Urothelium cell line (cell line): ENCODE measurements at regions not wholly inside any gene's neighbourhood (a gene's known extent, or its start where the extent isn't known, plus 50 kb on each side); places are given as distances from the start of the nearest gene placed in this dataset.
"Not testable (repeated sequence)": the region's sequence is repeated elsewhere in the genome, so short reads cannot be mapped to it uniquely, and the experiment has no call there.

Experiments used
- DNase-seq: peaks from one replicate; pipeline ENCODE4 v3.0.0; 2011; ENCODE audit warnings: low spot score, mixed read lengths
- FAIRE-seq: peaks from 2 replicates; lab custom pipeline; 2011; peaks lifted over from hg19 to GRCh38; lab: Jason Lieb, UNC

DNA sequence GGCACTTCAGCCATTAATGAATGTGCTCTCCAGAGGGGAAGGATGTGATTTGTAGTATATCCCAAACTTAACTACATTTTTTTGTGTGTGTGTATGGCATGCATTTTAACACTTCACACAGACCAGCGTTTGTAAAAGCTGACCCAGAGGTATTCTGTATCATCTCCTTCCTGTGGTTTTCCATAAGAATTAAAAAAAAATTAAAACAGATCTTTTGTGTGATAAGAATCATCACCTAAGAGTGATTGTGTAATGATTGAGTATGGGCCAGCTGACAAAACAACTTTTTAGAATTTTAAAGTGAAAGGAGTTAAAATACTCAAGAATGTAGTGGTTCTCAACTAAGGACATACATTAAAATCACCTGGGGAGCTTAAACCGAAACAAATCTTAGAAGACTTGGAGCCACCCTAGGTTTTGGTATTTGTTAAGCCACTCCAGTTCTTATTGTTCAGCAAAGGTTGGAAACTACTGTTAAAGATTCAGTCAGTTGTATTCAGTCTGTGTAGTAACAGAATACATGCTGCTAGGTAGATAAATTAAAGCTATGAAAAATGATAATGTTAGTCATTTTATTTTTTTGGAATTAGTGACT is 120.1 kb downstream of the HAUS1 start:
- FAIRE-seq (no peak), DNase-seq (no peak)

DNA sequence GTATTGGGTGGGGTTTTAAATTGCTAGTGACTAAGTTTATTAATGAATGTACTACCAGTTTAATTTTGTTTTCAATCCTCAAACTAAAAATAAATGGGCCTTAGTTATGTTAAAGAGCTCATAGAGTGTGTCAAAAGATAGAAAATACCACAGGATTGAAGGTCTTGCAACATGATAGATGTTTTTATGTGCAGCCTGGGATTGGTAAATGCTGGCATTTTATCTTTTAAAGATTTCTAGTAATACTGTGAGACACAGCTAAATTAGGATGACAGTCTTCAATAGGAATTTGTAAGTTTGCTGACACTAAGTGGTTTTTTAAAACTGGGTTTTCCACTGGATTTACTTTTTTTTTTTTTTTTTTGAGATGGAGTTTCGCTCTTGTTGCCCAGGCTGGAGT is 122.3 kb downstream of the HAUS1 start:
- FAIRE-seq (no peak), DNase-seq (no peak)

DNA sequence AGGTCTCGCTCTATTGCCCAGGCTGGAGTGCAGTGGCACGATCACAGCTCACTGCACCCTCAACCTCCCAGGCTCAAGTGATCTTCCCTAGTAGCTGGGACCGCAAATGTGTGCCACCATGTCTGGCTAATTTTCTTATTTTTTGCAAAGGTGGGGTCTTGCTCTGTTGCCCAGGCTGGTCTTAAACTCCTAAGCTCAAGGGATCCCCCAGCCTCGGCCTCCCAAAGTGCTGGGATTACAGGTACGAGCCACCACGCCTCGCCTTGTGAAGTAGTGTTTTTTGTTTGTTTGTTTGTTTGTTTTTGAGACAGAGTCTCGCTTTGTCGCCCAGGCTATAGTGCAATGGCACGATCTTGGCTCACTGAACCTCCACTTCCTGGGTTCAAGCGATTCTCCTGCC is 125.5 kb downstream of the HAUS1 start:
- DNase-seq, FAIRE-seq: not testable (repeated sequence)

DNA sequence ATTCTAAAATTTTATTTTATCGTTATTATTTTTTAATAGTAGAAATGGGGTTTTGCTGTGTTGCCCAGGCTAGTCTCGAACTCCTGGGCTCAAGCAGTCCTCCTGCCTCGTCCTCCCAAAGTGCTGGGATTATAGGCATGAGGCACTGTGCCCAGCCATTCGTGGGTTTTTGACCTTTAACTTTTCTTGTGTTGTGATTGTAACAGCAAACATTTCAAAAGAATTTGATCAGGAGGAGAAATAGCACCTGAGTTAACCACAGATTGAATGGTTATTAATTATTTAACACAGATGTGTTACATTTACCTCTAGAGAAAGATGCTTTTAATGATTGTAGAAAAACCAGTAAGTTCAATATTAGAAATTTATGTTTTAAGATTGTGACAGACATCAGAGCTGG is 132.0 kb downstream of the HAUS1 start:
- DNase-seq, result no peak
- no peak for FAIRE-seq

DNA sequence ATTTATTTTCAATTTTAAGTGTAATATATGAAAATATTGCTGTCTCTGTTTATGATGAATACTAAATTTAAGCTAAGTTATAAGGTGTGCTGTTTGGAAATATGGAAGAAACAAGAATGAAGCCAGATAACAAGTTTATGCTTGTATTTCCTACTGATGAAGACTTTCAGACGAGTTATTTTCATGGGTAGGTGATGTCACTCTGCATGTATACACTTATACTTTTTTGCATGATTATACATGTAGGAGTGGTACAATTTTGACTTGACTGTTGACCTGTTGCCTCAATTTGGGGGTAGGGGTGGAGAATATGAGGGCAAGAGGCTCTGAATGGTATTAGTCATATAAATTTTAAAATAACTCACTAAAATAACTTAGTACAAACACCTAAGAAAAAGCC is 133.7 kb downstream of the HAUS1 start:
- FAIRE-seq (no peak), DNase-seq (no peak)

DNA sequence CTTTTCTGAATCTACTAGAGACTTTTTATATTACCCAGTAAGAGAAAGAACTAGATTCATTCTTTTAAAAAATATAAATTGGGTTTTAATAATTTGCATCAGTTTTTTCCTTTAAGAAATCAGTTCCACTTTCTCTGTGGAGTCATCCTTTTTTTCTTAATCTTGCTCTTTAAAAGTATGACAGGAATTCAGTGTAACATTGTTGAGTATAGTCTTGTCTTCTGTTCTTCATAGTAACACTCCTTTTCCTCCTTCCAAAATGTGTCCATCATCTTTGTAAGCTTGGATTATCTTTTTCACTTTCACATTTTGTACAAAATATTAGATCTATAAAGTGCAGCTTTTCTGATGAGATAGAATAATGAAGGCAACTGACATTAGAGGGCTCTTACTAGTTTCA is 135.4 kb downstream of the HAUS1 start:
- DNase-seq, result no peak
- no peak for FAIRE-seq

DNA sequence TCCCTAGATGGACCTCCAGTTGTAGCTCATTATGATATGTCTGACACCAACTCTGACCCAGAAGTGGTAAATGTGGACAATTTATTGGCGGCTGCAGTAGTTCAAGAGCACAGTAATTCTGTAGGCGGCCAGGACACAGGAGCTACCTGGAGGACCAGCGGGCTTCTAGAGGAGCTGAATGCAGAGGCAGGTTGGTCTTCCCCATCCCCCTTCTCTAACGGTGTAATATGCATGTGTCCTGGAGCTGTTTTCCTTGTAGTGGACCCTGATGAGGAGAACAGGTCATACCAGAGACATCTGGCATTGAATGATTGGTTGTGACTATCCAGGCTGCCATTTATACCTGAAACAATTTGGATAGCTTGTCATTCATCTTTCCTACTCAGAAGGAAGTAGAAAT is 135.8 kb downstream of the HAUS1 start:
- FAIRE-seq (no peak), DNase-seq (no peak)

DNA sequence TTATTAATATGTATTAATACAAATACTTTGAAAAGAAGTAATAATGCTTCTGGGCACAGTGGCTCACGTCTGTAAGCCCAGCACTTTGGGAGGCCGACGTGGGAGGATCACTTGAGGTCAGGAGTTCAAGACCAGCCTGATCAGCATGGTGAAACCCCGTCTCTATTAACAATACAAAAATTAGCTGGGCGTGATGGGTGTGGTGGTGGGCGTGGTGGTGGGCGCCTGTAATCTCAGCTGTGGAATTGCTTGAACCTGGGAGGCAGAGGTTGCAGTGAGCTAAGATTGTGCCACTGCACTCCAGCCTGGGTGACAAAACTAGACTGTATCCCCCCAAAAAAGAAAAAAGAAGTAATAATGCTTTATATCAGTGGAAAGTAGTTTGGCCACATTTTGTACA is 137.2 kb downstream of the HAUS1 start:
- not testable (repeated sequence) for FAIRE-seq, DNase-seq

DNA sequence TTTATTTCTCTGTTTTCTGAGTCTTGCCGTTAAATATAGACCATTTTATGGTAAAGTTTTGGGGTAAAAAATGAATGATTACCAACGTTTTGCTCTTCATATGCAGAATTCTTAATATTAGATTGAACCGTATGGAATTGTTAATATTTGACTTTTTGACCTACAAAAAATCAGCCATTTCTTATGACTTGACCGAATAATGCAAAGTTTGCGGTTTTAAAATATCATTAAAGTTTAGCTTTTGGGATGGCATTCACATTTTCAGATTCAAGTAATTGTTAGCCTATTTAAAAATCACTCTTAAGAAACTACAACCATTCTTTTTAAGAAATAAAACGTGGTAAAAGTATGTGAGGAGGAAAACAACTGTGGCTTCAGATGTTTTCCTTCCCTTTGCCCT is 138.0 kb downstream of the HAUS1 start:
- no peak for DNase-seq
- no peak for FAIRE-seq

DNA sequence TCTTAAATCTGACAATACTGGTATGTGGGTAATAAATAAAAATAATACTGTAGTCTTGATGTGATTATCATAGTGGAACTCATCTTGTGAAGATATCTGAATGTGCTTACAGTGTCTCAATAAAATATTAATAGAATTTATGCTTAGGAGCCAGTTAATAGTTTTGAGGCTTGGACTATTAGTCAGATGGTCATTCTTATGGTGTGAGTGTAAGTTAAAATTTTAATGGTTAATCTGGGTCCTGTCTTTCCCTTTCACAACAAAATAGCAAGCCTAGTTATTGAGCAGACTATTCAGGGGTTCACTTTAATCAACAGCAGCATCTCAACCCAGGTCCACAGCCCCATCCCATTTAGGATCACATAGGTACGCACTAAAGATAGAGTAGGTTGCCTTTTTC is 138.9 kb downstream of the HAUS1 start:
- FAIRE-seq, result no peak
- DNase-seq, result no peak

DNA sequence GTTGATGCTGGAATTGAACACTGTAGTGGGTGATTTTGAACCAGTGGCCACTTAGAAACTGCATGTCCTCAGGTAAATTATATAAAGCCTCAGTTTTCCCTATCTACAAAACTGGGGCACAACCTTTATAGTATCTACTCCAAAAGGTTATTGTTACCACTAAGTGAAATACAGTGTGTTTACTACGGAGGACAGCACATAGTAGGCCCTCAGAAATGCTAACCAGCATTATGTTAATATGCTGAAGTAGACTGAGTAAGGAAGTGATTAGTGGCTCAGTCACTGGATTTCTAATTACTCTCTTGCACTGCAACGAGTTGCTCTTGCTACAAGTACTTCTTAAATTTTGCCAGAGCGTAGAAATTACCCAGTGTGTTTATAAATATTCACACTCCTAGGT is 139.5 kb downstream of the HAUS1 start:
- DNase-seq (no peak), FAIRE-seq (no peak)

DNA sequence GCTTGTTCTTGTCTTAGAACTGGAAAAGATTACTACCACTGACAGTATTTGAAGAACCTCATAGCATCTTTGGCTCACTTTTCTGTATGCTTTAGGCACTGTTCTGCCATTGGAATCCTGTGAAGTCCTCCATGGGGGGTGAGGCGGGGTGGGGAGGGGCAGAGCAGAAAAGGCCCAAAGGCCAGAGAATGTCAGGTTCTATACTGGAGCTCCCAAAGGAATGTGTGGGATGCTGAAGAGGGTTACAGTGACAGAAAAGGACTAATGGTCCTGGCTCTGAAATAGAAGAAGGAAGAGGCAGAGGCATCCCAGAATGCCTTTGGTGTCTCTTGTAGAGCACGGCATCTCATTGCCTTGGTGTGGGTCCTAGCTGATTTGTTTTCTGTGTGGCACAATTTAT is 141.9 kb downstream of the HAUS1 start:
- DNase-seq, result no peak
- FAIRE-seq, result no peak

DNA sequence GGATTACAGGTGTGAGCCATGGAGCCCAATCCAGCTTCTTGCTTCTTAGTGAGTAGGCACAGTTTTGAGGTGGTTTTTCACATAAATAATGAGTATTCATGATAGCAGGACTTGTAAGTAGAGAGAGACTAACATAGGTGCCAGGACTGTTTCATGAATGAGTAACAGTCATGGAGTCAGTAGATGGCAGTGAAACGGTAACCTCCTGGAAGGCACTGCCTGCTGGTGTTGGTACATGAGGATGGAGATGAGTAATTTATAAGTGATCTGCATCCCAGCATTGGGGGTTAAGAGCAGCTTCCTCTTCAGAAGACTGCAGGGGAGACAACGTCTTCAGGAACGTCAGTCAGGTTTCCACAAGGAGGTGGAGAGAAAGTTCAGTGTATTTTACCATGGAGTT is 143.8 kb downstream of the HAUS1 start:
- no peak for FAIRE-seq
- DNase-seq, result no peak

DNA sequence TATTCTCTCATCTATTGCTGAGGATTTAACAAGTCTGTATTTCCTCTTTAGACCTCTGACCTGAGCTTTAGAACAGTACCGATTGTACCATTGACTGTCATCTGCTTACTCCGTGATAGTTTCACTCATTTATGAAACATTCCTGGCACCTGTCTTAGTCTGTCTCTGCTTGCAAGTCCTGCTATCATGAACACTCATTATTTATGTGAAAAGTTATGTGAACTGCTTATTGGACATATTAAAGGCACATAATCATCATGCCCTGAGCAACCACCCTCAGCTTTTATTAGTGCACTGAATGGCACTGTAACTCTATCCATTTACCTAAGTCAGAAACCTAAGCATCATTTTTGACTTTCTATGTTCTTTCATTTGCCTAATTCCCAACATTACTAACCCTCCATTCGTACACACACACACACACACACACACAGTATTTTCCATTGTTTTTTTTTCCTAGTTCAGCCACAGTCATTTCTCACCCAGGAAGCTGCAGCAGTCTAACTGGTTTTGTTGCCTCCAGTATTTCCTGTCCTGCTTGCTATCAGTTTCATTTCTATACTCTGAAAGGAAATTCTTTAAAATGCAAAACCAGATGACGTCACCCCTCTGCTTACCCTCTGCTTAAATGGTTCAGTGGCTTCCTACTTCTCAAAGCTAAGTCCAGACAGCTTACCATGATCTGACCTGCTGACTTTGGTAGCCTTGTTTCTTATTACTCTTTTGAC is 146.1 kb downstream of the HAUS1 start:
- DNase-seq, result no peak
- FAIRE-seq, result no peak

DNA sequence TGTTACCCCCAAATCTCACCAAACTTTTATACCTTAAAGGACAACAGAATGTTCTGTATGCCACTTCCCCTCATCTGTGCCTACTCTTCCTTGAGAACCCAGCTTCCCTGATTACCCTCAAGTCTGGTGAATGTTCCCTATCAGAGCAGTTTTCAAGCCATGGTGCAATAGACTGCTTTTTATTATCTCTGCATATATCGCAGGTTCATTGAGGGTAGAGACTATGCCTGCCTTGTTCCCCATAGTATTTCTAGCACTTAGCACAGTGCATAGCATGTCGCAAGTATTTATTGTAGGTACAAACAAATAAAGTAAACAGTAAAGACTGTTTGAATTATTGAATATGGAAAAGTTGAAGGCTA is 146.6 kb downstream of the HAUS1 start:
- FAIRE-seq (no peak), DNase-seq (no peak)

DNA sequence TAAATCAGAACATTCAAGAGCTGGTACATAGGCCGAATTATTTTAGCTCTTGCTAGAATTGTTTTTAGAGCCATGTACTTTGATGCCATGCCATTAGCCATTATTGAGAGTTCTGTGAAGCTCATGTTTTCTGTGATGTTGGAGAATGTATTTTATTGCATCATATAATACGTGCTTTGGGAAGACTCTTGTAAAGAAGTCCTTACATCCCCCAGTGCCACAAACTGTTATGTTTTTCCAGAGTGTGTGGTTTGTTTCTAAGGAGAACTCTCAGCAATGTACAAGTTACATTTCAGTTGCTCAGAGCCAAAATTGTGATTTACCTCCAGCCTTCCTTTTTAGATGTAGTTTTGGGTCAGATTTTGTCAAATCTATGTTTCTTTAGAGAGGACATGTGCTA is 148.6 kb downstream of the HAUS1 start:
- DNase-seq (no peak), FAIRE-seq (no peak)

DNA sequence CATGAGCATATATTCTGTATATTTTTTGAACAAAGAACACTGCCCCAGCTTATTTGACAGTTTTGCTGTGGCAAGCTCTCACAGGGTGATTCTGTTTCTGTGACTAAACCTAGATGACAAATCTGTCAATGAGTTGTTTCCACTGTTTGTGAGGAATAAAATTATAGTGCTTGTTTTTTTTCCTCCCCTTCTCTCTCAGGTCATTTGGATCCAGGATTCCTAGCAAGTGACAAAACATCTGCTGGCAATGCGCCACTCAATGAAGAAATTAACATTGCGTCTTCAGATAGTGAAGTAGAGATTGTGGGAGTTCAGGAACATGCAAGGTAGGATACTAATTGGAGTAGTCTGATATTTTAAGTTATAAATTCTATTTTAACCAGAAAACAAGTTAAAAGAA is 149.3 kb downstream of the HAUS1 start:
- no peak for FAIRE-seq
- DNase-seq, result no peak

DNA sequence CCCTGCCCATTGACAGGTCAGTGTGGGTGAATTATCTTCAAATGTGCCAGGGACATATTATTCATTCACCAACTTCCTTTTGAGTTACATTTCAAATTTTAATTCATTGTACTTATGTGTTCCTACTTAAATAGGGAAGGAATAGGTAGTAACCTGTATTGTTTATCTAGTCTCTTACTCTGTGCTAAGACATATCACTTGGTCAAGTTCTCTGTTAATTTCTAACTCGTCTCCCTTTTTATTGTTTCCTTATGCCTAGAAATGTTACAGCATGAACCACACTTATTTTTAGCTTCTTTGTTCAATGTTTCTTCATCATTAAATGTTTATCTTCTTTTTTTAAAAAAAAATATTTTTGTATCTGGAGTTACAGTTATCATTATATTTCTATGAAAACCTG is 151.9 kb downstream of the HAUS1 start:
- DNase-seq (no peak), FAIRE-seq (no peak)

DNA sequence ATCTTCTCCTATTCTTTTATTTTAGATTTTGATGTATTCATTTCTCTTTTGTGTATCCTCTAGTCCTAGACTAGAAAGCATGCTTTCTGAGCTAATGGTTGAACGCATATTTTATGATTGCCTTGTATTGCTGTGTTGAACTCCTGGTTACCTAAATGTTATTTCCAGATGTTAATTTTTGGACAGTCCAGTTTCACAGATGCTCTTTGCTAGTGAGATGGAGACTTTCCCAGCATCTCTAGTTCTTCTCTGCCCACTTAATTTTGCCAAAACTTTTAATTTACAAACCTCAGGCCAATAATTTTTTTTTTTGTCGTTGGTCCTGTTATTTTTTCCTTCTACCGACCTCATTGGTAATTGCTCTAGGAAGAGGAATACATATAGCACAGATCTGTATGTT is 153.2 kb downstream of the HAUS1 start:
- FAIRE-seq (no peak), DNase-seq (no peak)

DNA sequence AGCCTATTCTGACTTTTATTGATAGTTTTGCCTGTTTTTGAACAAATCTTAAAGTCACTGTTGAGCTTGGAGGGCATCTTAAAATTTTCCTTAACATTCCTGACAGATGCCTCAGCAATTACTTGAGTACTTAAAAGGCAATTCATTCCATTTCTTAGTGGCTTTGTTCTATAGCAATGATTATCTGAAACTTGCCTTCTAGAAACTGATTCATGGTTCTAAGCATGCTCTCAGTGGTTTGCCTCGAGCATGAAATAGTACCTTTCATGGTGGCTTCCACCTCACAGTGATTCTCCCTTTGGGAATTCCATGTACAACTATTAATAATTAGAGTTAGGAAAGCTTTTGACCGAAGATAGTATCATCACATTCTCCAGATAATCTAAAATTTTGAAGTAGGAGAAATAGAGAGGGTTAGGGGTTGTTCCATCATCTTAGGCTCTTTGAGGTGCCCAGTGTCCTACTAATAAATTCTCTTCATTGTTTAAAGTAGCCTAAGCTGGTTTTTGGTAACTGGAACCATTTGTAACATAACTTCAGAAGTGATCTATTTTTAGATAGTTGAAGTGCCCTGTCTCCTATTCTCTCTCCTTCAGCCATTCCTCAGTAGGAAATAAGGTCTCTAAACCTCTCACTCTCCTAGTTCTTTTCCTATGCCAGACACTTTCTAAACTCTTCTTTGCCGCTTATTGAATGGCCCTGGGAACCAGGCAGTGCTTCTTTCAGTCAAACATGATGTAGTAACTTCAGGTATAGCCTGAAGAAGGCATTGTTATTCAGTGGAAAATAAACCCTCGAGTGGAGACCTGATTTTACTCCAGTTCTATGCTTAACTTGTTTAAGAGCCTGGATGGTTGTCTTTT is 156.1 kb downstream of the HAUS1 start:
- FAIRE-seq, result no peak
- no peak for DNase-seq

DNA sequence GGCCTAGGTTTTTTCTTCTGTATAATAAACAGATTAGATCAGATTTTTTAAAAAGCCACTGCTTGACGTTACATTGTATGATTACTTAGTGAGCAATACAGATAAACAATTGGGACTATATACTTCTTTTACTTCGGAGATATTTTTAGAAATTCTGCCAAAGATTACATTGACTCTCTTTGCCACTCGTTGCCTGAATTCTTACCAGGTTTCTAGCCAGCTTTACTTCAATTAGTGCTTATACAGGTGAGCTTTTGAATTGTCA is 156.6 kb downstream of the HAUS1 start:
- DNase-seq (no peak), FAIRE-seq (no peak)

DNA sequence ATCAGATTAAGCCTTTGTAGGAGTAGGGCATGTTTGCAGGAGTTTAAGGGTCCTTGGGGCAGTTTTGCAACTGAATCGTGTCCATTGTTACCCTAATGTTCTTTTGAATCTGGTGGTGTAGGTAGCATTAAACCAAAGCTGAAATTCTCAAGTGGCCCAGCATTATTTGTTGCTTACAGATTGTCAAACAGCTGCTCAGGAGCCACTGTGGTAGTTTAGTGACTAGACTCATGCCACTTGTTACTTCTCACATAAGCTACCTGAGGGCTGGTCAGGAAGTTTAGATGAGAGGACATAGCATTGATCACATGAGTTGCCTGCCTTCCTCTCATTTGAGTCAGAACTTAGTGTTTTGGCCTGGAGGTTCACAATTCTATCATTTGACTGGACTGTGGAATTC is 157.6 kb downstream of the HAUS1 start:
- FAIRE-seq (no peak), DNase-seq (no peak)
